Memory B cell (primary cell): ENCODE measurements at regions not wholly inside any gene's neighbourhood (a gene's known extent, or its start where the extent isn't known, plus 50 kb on each side); places are given as distances from the start of the nearest gene placed in this dataset.
"Not testable (repeated sequence)": the region's sequence is repeated elsewhere in the genome, so short reads cannot be mapped to it uniquely, and the experiment has no call there.

Source experiments
- ATAC-seq: fragments of 150-1000 bp; cut with Tn5 transposase; 2 replicates; pipeline ENCODE4 v1.10.0; 2021; ENCODE audit warnings: low read depth, mild to moderate bottlenecking, moderate library complexity
- DNase-seq, 2 donors: peaks; one replicate each; pipeline ENCODE4 v3.0.0; 2022; ENCODE audit warnings: low spot score in 2 of 2
- H3K27ac Mint-ChIP-seq: one replicate; pipeline ENCODE4 v1.8.0; 2022; ENCODE audit warnings: mild to moderate bottlenecking, moderate library complexity, mixed read lengths
- H3K27me3 Mint-ChIP-seq: one replicate; pipeline ENCODE4 v1.8.0; 2022; ENCODE audit warnings: mixed read lengths
- H3K36me3 Mint-ChIP-seq: one replicate; pipeline ENCODE4 v1.8.0; 2022; ENCODE audit warnings: mild to moderate bottlenecking, mixed read lengths
- H3K4me1 Mint-ChIP-seq: one replicate; pipeline ENCODE4 v1.8.0; 2022; ENCODE audit warnings: mixed read lengths
- H3K4me3 Mint-ChIP-seq: one replicate; pipeline ENCODE4 v1.8.0; 2022; ENCODE audit warnings: mild to moderate bottlenecking, moderate library complexity, mixed read lengths
- H3K9me3 Mint-ChIP-seq: one replicate; pipeline ENCODE4 v1.8.0; 2022; ENCODE audit warnings: mixed read lengths

DNA sequence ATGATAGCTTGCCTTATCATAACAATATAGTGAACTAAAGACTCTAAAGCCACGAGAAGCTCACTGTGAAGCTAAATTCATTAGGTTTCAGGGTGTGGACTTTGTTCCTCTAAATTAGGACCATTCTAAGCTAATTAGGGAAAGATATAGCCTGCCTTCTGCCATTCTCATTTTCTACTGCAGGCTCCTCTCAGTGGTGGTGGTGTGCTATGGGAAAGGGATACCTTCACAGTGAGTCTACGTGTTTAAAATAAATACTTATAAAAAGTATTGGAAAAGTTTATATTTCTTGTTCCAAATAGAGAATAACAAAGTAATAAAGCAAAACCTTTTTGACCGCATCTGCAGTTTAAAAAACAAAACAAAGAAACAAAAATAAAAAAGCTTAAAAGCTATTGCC, 327.7 kb downstream of the PAPSS1 start:
- H3K4me3 Mint-ChIP-seq: no peak overlapping the region
- no peaks in the 10 kb centered on the region for H3K4me1 Mint-ChIP-seq
- DNase-seq: no peak
- no peaks in the 10 kb centered on the region for H3K9me3 Mint-ChIP-seq
- H3K36me3 Mint-ChIP-seq: no peaks in the 10 kb centered on the region
- H3K27ac Mint-ChIP-seq: no peak overlapping the region
- H3K27me3 Mint-ChIP-seq: no peaks in the 10 kb centered on the region
- ATAC-seq: no peak

- no peak overlapping the region for H3K4me3 Mint-ChIP-seq
- no peak for DNase-seq
- H3K27ac Mint-ChIP-seq: no peak overlapping the region
- no peaks in the 10 kb centered on the region for H3K36me3 Mint-ChIP-seq
- no peaks in the 10 kb centered on the region for H3K4me1 Mint-ChIP-seq
- H3K9me3 Mint-ChIP-seq: no peaks in the 10 kb centered on the region
- no peaks in the 10 kb centered on the region for H3K27me3 Mint-ChIP-seq
- ATAC-seq: no peak
Observed at GRCh38 chr4:107391630-107392028, 328.4 kb downstream of the PAPSS1 start.

GRCh38 chr4:107391009-107391629, 328.9 kb downstream of the PAPSS1 start:
- Mint-ChIP-seq H3K4me1 (no peaks in the 10 kb centered on the region), H3K9me3 (no peaks in the 10 kb centered on the region), H3K27me3 (no peaks in the 10 kb centered on the region), H3K36me3 (no peaks in the 10 kb centered on the region), H3K27ac (no peak overlapping the region), H3K4me3 (no peak overlapping the region)
- no peak for DNase-seq
- no peak for ATAC-seq

- no peaks in the 10 kb centered on the region for H3K36me3 Mint-ChIP-seq
- H3K4me1 Mint-ChIP-seq: no peaks in the 10 kb centered on the region
- no peaks in the 10 kb centered on the region for H3K9me3 Mint-ChIP-seq
- no peak overlapping the region for H3K27ac Mint-ChIP-seq
- ATAC-seq (no peak), DNase-seq (no peak)
- no peaks in the 10 kb centered on the region for H3K27me3 Mint-ChIP-seq
- H3K4me3 Mint-ChIP-seq: no peak overlapping the region
Observed at GRCh38 chr4:107389965-107390364, 330.1 kb downstream of the PAPSS1 start.

DNA sequence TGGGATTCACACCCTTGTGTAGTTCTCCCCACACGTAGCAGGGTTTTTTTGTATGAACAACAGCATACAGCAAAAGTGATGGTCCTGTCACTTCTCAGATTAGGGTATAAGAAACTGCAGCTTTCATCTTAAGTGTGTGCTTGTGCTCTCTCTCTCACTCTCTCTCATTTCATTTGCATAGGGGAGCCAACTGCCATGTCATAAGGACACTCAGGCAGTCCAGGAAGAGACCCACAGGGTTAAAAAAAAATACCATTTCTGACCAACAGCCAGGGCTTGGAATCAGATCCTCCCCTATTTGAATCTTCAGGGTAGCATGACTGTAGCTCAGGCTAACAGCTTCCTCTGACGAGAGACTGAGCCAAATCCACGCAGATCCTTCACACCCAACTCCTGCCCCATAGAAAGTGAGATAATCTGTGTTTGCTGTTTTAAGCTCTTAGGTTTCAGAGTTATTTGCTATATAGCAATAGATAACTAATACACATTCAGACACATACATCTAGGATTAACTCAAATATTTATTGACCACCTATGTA, 331.2 kb downstream of the PAPSS1 start:
- Mint-ChIP-seq H3K27ac (no peak overlapping the region), H3K9me3 (peaks cover 2% of the 10 kb centered on the region), H3K4me1 (no peaks in the 10 kb centered on the region), H3K27me3 (no peaks in the 10 kb centered on the region), H3K36me3 (no peaks in the 10 kb centered on the region), H3K4me3 (no peak overlapping the region)
- no peak for ATAC-seq
- no peak for DNase-seq

DNA sequence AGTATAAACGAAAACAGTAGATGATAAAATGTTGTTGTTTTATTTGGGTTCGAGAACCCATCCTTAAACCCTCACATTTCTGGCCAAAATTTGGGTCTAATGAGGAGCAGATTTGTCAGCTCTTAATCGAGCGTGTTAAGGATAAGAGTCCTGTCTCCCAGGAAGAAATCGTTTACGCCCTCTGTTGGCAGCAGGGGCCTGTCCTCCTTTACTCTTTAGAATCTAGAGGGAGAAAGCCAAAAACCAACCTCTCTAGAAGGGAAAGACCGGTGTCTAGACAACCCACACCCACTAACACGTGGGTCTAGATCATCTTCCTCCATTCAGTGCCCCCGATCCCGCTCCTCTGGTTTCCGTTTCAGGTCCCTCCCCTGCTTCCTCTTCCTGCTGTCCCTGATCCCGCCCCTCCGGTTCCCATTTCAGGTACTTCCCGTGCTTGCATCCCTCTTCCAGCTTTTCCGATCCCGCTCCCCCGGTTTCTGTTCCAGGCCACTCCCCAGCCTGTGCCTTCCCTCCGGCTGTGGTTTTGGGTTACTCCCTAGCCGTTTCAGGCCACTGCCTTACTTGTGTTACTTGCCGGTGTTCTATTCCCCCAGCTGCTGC, 339.1 kb downstream of the PAPSS1 start:
- ATAC-seq (no peak), DNase-seq (no peak)
- Mint-ChIP-seq H3K4me1 (no peaks in the 10 kb centered on the region), H3K27ac (no peak overlapping the region), H3K36me3 (no peaks in the 10 kb centered on the region), H3K4me3 (no peak overlapping the region), H3K9me3 (peaks cover 6% of the 10 kb centered on the region), H3K27me3 (no peaks in the 10 kb centered on the region)

- Mint-ChIP-seq H3K9me3 (peaks cover 6% of the 10 kb centered on the region), H3K36me3 (no peaks in the 10 kb centered on the region), H3K27ac (no peak overlapping the region), H3K27me3 (no peaks in the 10 kb centered on the region), H3K4me3 (no peak overlapping the region), H3K4me1 (no peaks in the 10 kb centered on the region)
- DNase-seq: no peak
- no peak for ATAC-seq
Observed at GRCh38 chr4:107380190-107380589, 339.8 kb downstream of the PAPSS1 start.

GRCh38 chr4:107379054-107379869, 340.8 kb downstream of the PAPSS1 start:
- ATAC-seq (no peak), DNase-seq (no peak)
- Mint-ChIP-seq H3K27ac (no peak overlapping the region), H3K27me3 (no peaks in the 10 kb centered on the region), H3K9me3 (peaks cover 5% of the 10 kb centered on the region), H3K36me3 (no peaks in the 10 kb centered on the region), H3K4me1 (no peaks in the 10 kb centered on the region), H3K4me3 (no peak overlapping the region)

GRCh38 chr4:107376293-107376692, 340.2 kb upstream of the DKK2 start:
- Mint-ChIP-seq H3K27ac (no peak overlapping the region), H3K4me3 (no peak overlapping the region), H3K4me1 (no peaks in the 10 kb centered on the region), H3K9me3 (peaks cover 6% of the 10 kb centered on the region), H3K36me3 (no peaks in the 10 kb centered on the region), H3K27me3 (no peaks in the 10 kb centered on the region)
- no peak for ATAC-seq
- no peak for DNase-seq

DNA sequence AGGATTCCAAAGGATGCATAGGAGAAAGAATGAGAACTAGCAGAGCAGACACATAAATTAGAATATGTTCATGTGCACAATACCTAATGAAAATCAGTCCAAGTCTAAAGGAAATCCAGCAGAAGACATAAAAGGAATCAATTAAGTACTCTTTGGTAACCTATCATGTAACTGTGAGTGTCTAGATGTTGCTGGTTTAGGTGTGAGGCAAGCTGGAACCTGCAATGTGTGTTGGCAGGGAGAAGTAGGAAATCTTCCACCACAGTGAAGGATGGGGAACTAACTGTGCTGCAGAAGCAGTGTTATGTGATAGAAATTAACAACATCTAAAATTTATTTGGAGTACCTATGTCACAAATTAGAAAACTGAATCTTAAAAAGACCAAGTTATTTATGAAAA, 330.8 kb upstream of the DKK2 start:
- H3K36me3 Mint-ChIP-seq: no peaks in the 10 kb centered on the region
- DNase-seq (no peak), ATAC-seq (no peak)
- H3K4me3 Mint-ChIP-seq: no peak overlapping the region
- H3K27ac Mint-ChIP-seq: no peak overlapping the region
- no peaks in the 10 kb centered on the region for H3K4me1 Mint-ChIP-seq
- H3K9me3 Mint-ChIP-seq: peaks cover 1% of the 10 kb centered on the region
- no peaks in the 10 kb centered on the region for H3K27me3 Mint-ChIP-seq

- H3K4me1 Mint-ChIP-seq: no peaks in the 10 kb centered on the region
- DNase-seq (no peak), ATAC-seq (no peak)
- no peaks in the 10 kb centered on the region for H3K36me3 Mint-ChIP-seq
- H3K27me3 Mint-ChIP-seq: no peaks in the 10 kb centered on the region
- H3K4me3 Mint-ChIP-seq: no peak overlapping the region
- H3K27ac Mint-ChIP-seq: no peak overlapping the region
- peaks cover 1% of the 10 kb centered on the region for H3K9me3 Mint-ChIP-seq
Observed at GRCh38 chr4:107366016-107366735, 330.1 kb upstream of the DKK2 start.

DNA sequence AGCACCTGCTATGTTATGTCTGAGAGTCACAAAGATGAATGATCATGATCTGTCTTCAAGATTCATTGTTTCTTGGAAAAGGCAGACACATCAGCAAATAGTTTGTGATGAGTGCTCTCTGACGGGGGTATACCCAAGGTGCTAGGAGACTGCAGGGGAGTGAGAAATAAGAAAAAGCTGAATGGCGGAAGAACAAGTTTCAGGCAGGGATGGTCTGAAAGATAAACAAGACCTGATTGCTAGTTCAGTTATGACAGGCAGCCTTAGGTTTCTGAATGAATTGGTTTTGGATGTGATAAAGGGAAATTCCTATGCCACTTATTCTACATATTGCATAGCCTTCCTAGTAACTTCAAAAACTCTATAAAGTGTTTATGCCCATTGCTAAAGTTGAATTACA, 327.0 kb upstream of the DKK2 start:
- Mint-ChIP-seq H3K4me3 (no peak overlapping the region), H3K27ac (no peak overlapping the region), H3K36me3 (no peaks in the 10 kb centered on the region), H3K9me3 (no peaks in the 10 kb centered on the region), H3K27me3 (no peaks in the 10 kb centered on the region), H3K4me1 (no peaks in the 10 kb centered on the region)
- no peak for ATAC-seq
- no peak for DNase-seq

GRCh38 chr4:107359208-107359607, 323.1 kb upstream of the DKK2 start:
- peaks cover 1% of the 10 kb centered on the region for H3K9me3 Mint-ChIP-seq
- H3K27me3 Mint-ChIP-seq: peaks cover 1% of the 10 kb centered on the region
- no peaks in the 10 kb centered on the region for H3K4me1 Mint-ChIP-seq
- no peak for ATAC-seq
- H3K4me3 Mint-ChIP-seq: no peak overlapping the region
- H3K27ac Mint-ChIP-seq: no peak overlapping the region
- no peaks in the 10 kb centered on the region for H3K36me3 Mint-ChIP-seq
- no peak for DNase-seq

DNA sequence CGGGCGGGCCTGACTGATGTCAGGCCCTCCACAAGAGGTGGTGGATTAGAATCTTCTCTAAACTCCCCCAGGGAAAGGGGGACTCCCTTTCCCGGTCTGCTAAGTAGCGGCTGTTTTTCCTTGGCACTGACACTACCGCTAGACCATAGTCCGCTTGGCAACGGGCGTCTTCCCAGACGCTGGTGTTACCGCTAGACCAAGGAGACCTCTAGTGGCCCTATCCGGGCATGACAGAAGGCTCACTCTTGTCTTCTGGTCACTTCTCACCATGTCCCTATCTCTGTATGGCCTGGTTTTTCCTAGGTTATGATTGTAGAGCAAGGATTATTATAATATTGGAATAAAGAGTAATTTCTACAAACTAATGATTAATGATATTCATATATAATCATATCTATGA, 318.2 kb upstream of the DKK2 start:
- DNase-seq, H3K4me1 Mint-ChIP-seq, H3K4me3 Mint-ChIP-seq, ATAC-seq, H3K36me3 Mint-ChIP-seq, H3K9me3 Mint-ChIP-seq, H3K27me3 Mint-ChIP-seq, H3K27ac Mint-ChIP-seq: not testable (repeated sequence)
